NT2/D1 (cell line): ENCODE measurements at regions not wholly inside any gene's neighbourhood (a gene's known extent, or its start where the extent isn't known, plus 50 kb on each side); places are given as distances from the start of the nearest gene placed in this dataset.

Experiments used
- DNase-seq: peaks from one replicate; pipeline ENCODE4 v3.0.0-alpha.2; 2011; ENCODE audit warnings: low read depth, low spot score
- H3K27me3 ChIP-seq: 2 replicates; pipeline ENCODE4 v1.6.0; 2011; ENCODE audit warnings: mild to moderate bottlenecking; ENCODE audit not compliant: insufficient read length, insufficient read depth
- H3K36me3 ChIP-seq: 2 replicates; pipeline ENCODE4 v1.6.1; 2011; ENCODE audit warnings: mild to moderate bottlenecking, low read length, mixed read lengths; ENCODE audit not compliant: insufficient read depth, insufficient read length
- H3K4me1 ChIP-seq: 2 replicates; pipeline ENCODE4 v1.5.1; 2011; ENCODE audit not compliant: insufficient read depth, insufficient read length
- H3K4me3 ChIP-seq: 2 replicates; pipeline ENCODE4 v1.5.1; 2011; ENCODE audit warnings: low read depth; ENCODE audit not compliant: insufficient read length
- H3K9ac ChIP-seq: 2 replicates; pipeline ENCODE4 v1.6.0; 2011; ENCODE audit warnings: low read depth; ENCODE audit not compliant: insufficient read length
- H3K9me3 ChIP-seq: 2 replicates; pipeline ENCODE4 v1.5.1; 2011; ENCODE audit warnings: mild to moderate bottlenecking, low read length; ENCODE audit not compliant: insufficient read depth
- SUZ12 ChIP-seq: IDR thresholded peaks from 2 replicates; pipeline ENCODE4 v1.6.1; 2011; ENCODE audit not compliant: insufficient read length, insufficient read depth; ENCODE audit errors: extremely low read depth
- YY1 ChIP-seq: IDR thresholded peaks from 2 replicates; pipeline ENCODE4 v1.6.1; 2011; ENCODE audit not compliant: insufficient read length, insufficient read depth
- ZNF274 ChIP-seq: IDR thresholded peaks from 2 replicates; pipeline ENCODE4 v1.6.1; 2011; ENCODE audit warnings: mild to moderate bottlenecking, low read depth, low read length

DNA sequence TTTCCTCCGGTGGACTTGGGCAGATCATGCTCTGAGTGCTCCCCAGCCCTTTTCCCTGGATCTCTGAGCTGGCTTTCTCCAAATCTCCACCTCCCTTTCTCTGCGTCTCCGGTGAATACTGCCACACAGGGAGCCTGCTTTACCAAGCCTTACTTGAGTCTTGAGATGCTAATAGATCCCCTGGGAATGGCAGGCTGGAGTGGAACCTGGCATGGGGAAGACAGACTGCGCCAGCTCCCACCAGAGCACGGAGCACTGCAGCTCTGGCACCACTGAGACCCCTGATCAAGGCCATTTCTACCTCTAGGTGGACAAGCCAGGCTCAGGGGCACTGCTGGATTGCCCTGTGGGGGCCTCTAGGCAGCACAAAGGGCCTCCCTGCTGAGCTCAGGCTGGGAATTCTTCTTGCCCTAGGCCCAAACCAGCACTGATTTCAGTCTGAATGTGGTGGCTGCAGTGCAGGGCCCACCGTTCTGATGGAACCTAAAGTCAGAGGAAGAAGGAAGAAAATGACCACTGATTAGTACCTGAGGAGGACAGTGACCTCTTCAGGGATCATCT is 74.3 kb upstream of the CRHR1 start:
- Histone ChIP-seq H3K27me3 (no peaks in the 10 kb centered on the region), H3K9ac (no peak overlapping the region), H3K36me3 (no peaks in the 10 kb centered on the region), H3K9me3 (no peaks in the 10 kb centered on the region), H3K4me1 (peaks cover 9% of the 10 kb centered on the region), H3K4me3 (no peak overlapping the region)
- TF ChIP-seq YY1 (no peak), SUZ12 (no peak), ZNF274 (no peak)
- no peak for DNase-seq

GRCh38 chr17:45715787-45716186 is 68.3 kb upstream of the CRHR1 start:
- no peaks in the 10 kb centered on the region for H3K27me3 ChIP-seq
- H3K9me3 ChIP-seq = no peaks in the 10 kb centered on the region
- H3K36me3 ChIP-seq = no peaks in the 10 kb centered on the region

GRCh38 chr17:45718791-45719190 is 65.3 kb upstream of the CRHR1 start:
- no peak for TF ChIP-seq ZNF274
- no peak for TF ChIP-seq SUZ12
- Histone ChIP-seq H3K4me1 (peaks cover 9% of the 10 kb centered on the region), H3K27me3 (no peaks in the 10 kb centered on the region), H3K36me3 (no peaks in the 10 kb centered on the region), H3K4me3 (no peak overlapping the region), H3K9ac (no peak overlapping the region), H3K9me3 (0 out of 2 replicates have a peak, but pooled peaks cover under 1% of the 10 kb centered on the region)
- no peak for DNase-seq

More at GRCh38 chr17:45715787-45716186, 68.3 kb upstream of the CRHR1 start:
- Histone ChIP-seq H3K4me1 (peaks cover 9% of the 10 kb centered on the region), H3K9ac (no peak overlapping the region), H3K4me3 (no peak overlapping the region)
- TF ChIP-seq YY1 = no peak
- TF ChIP-seq SUZ12 = no peak
- TF ChIP-seq ZNF274 = no peak
- no peak for DNase-seq

DNA sequence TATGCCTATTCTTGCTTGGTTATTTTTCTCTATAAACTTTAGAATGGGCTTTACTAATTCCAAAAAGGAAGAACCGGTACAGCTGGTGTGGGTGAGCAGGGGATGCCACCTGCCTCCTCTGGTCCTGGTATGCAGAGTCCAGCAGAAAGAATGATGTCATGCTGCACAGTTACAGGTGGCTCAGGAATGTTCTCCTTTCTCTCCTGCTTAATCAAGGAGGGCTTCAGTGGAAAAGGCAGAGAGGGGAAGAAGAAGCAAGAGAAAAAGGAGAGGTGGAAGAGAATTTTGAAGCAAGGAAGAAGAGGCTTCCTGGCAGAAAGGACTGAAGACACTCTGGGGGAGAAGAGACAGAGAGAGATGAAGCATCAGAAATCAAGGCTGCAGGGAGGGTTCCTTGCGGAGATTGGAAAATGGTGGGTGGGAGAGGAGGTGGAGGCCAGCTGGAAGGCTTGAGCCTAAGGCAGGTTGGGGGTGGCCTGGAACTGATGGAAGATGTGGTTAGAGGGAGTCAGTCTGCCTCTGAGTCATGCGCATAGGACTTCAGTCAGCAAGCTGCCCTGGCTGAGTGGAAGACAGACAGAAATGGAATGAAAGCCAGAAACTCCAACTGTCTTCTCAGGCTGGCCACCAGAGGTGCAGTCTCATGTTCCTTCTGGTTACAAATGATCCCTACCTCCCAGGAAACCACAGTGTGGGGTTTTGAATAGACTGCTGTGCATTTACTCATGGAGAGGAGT is 64.6 kb upstream of the CRHR1 start:
- H3K27me3 ChIP-seq = no peaks in the 10 kb centered on the region
- TF ChIP-seq SUZ12 = no peak
- TF ChIP-seq ZNF274 = no peak
- no peak for TF ChIP-seq YY1
- peak; percentile 44 for DNase-seq
- no peaks in the 10 kb centered on the region for H3K36me3 ChIP-seq
- H3K4me3 ChIP-seq = no peak overlapping the region
- no peak overlapping the region for H3K9ac ChIP-seq
- H3K9me3 ChIP-seq = peaks cover 6% of the 10 kb centered on the region; the same call in 1 of the 2 replicates
- H3K4me1 ChIP-seq = peaks cover 9% of the 10 kb centered on the region

DNA sequence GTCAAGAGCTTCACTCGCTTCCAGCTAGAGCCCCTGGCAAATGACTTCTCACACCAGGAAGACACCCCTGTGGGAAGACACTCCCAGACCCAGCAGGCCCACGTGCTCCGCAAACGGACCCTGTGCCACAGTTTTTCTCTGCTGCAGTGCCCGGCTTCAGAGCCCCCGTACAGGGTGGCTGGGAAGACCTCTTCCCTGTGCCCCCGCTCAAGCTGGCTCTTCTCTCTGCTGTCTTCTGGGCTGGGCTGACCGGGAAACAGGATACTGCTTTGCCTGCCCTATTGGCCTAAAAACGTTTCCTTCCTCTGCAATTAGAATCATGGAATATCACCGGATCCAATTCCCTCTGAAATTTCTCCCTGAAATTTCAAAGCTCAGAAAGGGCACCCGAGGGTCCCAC is 63.7 kb upstream of the CRHR1 start:
- Histone ChIP-seq H3K9me3 (peaks cover 6% of the 10 kb centered on the region; the same call in 1 of the 2 replicates), H3K36me3 (no peaks in the 10 kb centered on the region), H3K9ac (no peak overlapping the region), H3K4me3 (no peak overlapping the region), H3K4me1 (peaks cover 9% of the 10 kb centered on the region), H3K27me3 (peaks cover 2% of the 10 kb centered on the region)
- no peak for TF ChIP-seq YY1
- no peak for TF ChIP-seq SUZ12
- no peak for TF ChIP-seq ZNF274
- no peak for DNase-seq

DNA sequence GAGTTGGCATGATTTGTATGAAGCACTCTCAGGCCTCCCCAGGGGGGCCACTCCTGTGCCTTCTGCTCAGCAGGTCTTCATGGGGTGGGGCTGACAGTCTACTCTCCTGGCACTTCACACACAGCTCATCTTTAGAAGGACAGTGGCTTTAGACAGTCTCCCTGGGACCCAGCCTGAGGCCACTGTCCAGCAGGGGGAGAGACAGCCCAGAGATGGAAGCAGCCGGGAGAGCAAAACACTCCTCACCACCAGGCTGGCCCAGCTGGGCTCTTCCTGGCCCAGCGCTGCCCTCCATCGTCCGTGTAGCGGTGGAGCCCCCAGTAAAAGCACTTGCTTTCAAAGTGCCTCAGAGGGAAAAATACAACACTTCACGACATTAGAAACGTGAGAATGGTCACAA is 62.0 kb upstream of the CRHR1 start:
- Histone ChIP-seq H3K27me3 (peaks cover 4% of the 10 kb centered on the region), H3K36me3 (no peaks in the 10 kb centered on the region), H3K9ac (no peak overlapping the region), H3K4me1 (peaks cover 9% of the 10 kb centered on the region), H3K9me3 (peaks cover 6% of the 10 kb centered on the region; the same call in 1 of the 2 replicates), H3K4me3 (no peak overlapping the region)
- TF ChIP-seq YY1 (no peak), ZNF274 (no peak), SUZ12 (no peak)
- peak; percentile 44 for DNase-seq

DNA sequence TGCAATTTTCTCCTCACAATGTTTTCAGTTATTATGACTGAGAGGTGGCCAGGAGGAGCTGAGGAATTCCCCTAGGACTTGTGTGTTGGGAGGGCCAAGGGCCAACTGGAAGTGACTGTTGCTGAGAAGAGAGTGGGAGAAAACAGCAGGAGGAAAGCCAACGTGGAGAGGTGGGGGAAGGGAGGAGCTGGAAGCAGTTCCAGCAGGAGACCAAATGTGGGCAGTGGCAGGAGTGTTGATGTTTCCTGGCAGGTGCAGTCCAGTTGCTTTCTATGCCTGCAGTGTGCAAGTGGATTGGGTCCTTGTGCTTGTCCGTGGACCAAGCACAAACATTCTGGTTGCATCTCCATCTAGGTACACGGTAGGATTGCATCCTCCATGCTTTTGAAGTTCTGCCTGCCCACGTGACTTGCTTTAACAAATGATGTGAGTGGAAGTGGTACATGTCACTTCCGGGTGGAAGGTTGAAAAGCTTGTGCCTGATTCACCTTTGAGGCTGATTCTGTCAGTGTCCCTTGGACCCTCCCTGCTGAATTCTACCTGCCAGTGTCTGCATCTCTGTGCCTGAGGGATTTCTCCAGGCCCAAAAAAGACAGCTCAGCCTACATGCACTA is 54.7 kb upstream of the CRHR1 start:
- H3K9ac ChIP-seq = no peak overlapping the region
- no peak overlapping the region for H3K4me3 ChIP-seq
- peaks cover 29% of the 10 kb centered on the region; the same call in 1 of the 2 replicates for H3K9me3 ChIP-seq
- H3K4me1 ChIP-seq = no peaks in the 10 kb centered on the region
- H3K36me3 ChIP-seq = no peaks in the 10 kb centered on the region
- TF ChIP-seq ZNF274 = no peak
- no peak for DNase-seq
- peaks cover 4% of the 10 kb centered on the region for H3K27me3 ChIP-seq
